HAP-1 (cell line): ENCODE measurements at regions not wholly inside any gene's neighbourhood (a gene's known extent, or its start where the extent isn't known, plus 50 kb on each side); places are given as distances from the start of the nearest gene placed in this dataset.

Source experiments
- DNase-seq, 2 experiments: peaks; one replicate each; pipeline ENCODE4 v3.0.0-alpha.2; 2016 to 2020; ENCODE audit warnings: low spot score in 2 of 2
- H3K27me3 ChIP-seq: fragments of 250-450 bp; sonication (Bioruptor Pico); 2 replicates; pipeline ENCODE4 v1.5.1; 2020; ENCODE audit warnings: low read depth, mild to moderate bottlenecking, moderate library complexity
- H3K36me3 ChIP-seq: fragments of 250-450 bp; sonication (Bioruptor Pico); replicated peaks from 2 replicates; pipeline ENCODE4 v1.5.1; 2020; ENCODE audit warnings: mild to moderate bottlenecking
- H3K4me1 ChIP-seq: fragments of 250-450 bp; sonication (Bioruptor Pico); 2 replicates; pipeline ENCODE4 v1.5.1; 2020; ENCODE audit warnings: mild to moderate bottlenecking
- H3K4me3 ChIP-seq: fragments of 250-450 bp; sonication (Bioruptor Pico); 2 replicates; pipeline ENCODE4 v1.5.1; 2020; ENCODE audit warnings: mild to moderate bottlenecking, moderate library complexity
- H3K9me3 ChIP-seq: fragments of 250-450 bp; sonication (Bioruptor Pico); 2 replicates; pipeline ENCODE4 v1.5.1; 2020; ENCODE audit warnings: mild to moderate bottlenecking, moderate library complexity
- in situ Hi-C: fragments of 300-500 bp; cut with MboI; formaldehyde crosslinking; loops from 3 replicates; pipeline ENCODE4 v1.14.3; 2020; ENCODE audit warnings: low sequenced_read_pairs, inconsistent platforms, mixed read lengths

DNA sequence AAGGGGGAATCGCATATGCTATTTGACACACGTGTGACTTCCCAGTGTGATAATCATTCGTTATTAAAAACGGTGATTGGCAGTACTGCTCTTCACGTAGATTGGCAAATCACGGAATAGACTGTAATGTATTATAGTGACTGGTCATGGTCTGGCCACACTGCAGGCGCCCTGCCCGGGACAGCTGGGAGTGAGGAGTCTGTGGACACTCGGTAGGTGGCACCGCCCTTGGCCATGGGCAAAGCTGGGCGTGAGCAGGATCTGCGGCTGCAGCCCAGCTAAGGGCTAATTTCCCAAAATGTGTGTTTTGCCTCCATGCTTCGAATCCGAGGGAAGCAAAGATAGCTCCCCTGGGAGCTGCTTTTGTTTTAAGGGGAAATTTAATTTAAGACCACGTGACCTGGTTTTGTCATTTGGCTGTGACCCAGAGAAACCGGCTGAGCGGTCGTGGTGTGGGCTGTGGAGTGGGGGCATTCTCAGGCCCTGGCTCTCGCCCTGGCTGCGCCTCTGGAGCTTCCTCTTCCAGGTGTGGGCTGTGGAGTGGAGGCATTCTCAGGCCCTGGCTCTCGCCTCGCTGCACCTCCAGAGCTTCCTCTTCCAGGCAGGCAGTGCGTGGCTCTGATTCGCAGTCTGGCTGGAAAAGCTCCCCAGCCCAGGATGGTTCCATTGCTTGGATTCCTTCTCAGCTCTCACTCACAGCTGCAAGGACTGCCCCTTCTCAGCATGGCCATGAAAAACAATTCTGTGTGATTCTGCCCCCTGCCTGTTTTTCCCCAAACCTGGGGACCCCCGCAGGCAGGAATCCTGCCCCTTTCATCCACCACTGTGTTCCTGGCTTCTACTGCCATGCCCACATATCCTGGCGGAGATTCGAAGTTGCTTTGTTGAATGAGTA, 131.1 kb downstream of the OLFM1 start:
- no peaks in the 10 kb centered on the region for H3K36me3 ChIP-seq
- H3K4me1 ChIP-seq: no peaks in the 10 kb centered on the region
- no peak overlapping the region for H3K4me3 ChIP-seq
- H3K9me3 ChIP-seq: no peaks in the 10 kb centered on the region
- H3K27me3 ChIP-seq: no peaks in the 10 kb centered on the region
- in situ Hi-C loops: no loop called here
- DNase-seq: no peak

DNA sequence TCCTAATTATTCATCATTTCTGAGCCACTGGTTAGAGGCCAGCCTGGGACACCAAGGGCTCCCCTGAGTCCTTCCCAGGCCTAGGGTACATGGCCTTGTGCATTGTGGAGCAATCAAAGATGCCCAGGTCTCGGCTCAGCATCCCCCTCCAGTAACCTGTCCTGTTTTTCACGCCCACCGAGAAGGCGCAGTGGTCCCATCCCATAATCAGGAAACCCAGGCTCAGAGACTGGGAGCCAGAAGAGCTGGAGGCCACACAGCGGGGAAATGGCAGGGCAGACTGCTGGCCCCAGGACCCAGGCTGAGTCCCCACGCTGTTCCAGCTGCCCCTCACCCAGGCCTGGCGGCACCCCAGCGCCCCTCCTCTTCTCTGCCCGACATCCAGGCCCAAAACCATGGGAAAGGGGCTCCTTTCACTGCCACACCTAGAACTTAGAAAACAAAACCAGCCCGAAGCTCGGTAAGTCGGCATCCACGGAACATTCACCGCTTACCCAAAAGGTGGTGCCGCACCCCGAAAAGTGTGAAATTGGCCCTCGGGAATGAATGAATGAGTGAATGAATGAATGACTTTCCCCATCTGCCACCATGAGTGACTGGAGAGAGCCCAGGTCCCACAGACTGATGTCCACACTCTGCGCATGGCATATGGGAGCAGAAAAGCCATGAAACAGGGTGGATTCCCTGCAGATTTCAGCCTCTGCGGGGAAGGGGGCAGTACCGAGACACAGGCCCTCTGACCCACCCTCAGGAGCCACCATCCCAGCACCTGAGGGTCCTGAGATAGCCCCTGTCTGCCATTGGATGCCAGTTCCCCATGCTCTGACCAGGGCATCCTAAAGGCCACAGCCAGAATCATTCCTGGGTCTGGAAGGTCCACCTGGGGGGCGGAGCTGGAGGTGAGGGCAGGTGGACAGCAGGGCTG, 132.5 kb downstream of the OLFM1 start:
- Histone ChIP-seq H3K27me3 (no peaks in the 10 kb centered on the region), H3K36me3 (no peaks in the 10 kb centered on the region), H3K9me3 (no peaks in the 10 kb centered on the region), H3K4me3 (no peak overlapping the region), H3K4me1 (no peaks in the 10 kb centered on the region)
- DNase-seq: no peak
- in situ Hi-C loops: no loop called here

DNA sequence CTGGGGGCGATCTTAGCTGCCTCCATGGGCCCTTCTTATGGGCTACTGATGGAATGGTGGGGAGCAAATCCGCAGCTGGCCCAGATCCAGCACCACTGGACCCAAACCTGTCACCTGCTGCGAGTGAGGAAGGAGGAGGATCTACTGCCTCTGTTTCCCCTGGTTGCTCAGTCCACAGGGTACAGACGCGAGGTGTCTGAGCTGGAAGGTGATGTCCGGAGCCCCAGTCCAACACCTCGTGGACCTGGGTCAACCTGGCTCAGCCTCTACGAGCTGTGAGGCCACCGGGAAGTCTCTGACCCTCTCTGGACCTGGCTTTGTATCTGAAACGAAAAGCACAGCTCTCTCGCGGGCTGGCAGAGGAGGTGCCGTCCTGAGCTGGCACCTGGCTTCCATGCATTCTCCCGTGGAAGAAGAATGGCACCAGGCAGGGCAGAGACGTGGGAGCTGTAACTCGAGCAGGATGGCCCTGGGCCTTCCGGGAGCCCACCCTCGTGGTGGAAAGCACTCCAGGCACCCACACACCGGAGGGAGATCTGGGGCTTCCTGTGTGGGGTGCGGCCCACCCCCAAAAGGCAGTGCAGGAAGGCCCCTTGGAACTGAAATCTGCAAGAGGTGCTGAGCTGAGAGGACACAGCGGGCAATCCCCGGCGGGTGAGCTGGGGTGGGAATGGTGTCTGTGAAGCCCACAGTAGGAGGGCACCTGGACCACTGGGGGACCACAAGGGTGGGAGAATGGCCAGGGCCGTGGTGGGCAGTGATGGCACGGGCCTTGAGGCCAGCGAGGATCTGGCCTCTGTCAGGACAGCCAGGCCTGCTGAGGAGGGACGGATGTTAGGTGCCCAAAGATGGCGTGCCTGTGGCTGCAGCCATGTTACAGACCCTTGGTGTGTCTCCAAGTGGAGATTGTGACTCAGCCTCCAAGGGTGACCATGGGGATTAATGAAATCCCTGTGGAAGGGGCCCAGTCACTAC, 133.4 kb downstream of the OLFM1 start:
- in situ Hi-C loops: no loop called here
- H3K4me1 ChIP-seq: no peaks in the 10 kb centered on the region
- no peaks in the 10 kb centered on the region for H3K9me3 ChIP-seq
- H3K36me3 ChIP-seq: no peaks in the 10 kb centered on the region
- no peaks in the 10 kb centered on the region for H3K27me3 ChIP-seq
- no peak overlapping the region for H3K4me3 ChIP-seq
- DNase-seq: no peak

DNA sequence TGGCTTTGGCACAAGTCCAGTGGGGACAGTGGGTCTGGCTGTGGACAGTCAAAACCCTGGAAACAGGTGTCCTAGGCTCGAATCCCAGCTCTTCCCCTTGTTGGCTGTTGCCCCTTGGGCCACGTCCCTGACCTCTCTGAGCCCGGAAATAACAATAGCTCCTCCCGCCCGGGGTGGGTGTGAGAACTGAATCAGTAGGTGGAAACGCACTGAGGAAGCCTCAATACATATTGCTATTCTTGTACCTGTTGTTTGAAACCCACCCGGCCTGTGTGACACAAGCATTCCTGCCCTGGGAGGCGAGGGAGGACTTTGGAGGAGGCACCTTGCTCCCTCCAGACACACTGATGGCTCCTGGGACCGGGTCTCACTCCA, 134.1 kb downstream of the OLFM1 start:
- no peak for DNase-seq
- in situ Hi-C loops: no loop called here
- no peaks in the 10 kb centered on the region for H3K9me3 ChIP-seq
- no peaks in the 10 kb centered on the region for H3K36me3 ChIP-seq
- no peak overlapping the region for H3K4me3 ChIP-seq
- H3K27me3 ChIP-seq: no peaks in the 10 kb centered on the region
- no peaks in the 10 kb centered on the region for H3K4me1 ChIP-seq

DNA sequence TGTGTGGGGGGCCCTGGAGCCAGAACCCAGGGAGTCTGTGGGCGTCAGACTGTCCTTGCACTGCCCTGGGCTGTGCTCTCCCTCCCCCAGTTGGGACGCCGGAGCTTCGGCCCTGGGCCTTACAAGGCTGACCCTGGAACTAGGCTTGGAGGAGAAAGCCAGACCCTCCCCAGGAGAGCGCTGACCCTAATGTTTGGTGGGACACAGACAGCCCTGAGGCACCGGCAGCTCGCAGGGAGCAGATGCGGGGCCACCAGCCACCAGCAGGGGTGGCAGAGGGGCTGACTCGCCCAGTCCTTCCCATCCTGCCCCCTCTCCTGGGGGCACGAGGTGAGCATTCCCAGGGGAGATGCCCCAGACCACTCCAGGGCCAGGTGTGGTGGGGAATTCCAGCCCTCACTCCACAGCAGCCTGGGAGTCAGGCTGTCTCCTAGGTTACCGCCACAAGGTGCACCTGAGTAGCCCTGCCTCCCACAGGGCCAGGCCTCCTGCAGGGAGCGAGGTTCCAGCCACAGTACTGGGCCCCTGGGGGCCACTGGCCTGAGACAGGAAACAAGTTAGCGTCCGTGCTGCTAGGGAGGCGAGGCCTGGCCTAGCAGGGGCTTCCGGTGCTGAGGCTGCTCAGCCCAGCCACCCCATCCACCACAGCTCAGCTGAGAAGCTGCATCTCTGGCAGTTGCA, 134.6 kb downstream of the OLFM1 start:
- in situ Hi-C loops: no loop called here
- Histone ChIP-seq H3K36me3 (no peaks in the 10 kb centered on the region), H3K27me3 (no peaks in the 10 kb centered on the region), H3K4me1 (no peaks in the 10 kb centered on the region), H3K4me3 (no peak overlapping the region), H3K9me3 (no peaks in the 10 kb centered on the region)
- DNase-seq: no peak

DNA sequence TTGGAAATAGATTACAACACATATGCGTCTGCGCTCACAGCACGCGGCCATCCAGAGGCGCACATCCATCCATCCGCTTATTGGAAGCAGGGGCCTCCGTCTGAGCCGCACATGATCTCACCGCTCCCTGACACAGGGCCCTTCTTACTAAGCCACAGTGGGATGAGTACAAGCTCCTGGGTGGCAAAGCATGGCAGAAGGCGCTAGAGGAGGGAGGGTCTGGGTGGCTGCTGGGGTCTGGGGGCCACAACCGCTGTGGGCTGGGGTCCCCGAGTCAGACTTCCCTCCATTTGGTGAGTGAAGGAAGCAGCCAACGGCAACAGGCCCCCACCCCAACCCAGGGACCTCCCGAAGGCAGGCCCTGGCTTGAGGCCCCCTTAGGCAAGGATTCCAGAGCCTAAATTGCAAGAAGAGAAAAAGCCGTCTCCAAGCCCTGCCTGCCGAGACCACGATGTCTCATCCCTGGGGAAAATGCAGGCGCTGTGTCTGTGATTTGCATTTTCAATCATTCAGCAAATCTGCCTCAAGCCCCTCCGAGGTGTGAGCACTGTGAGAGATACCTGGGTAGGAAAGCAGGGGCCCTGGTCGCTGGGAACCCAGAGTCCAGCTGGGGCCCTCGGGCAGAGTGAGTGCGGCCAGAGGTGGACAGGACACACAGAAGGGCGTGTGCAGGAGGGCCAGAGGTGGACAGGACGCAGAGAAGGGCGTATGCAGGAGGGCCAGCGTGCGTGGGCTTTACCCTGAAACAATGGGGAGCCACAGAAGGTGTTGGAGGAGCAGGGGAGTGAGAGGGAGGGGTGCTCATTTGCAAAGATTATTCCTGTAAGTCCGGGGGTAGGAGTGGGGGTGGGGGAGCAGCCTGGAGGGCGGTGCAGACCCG, 135.7 kb downstream of the OLFM1 start:
- H3K27me3 ChIP-seq: no peaks in the 10 kb centered on the region
- no peaks in the 10 kb centered on the region for H3K9me3 ChIP-seq
- no peak overlapping the region for H3K4me3 ChIP-seq
- H3K4me1 ChIP-seq: no peaks in the 10 kb centered on the region
- no peak for DNase-seq
- in situ Hi-C loops: no loop called here
- no peaks in the 10 kb centered on the region for H3K36me3 ChIP-seq

DNA sequence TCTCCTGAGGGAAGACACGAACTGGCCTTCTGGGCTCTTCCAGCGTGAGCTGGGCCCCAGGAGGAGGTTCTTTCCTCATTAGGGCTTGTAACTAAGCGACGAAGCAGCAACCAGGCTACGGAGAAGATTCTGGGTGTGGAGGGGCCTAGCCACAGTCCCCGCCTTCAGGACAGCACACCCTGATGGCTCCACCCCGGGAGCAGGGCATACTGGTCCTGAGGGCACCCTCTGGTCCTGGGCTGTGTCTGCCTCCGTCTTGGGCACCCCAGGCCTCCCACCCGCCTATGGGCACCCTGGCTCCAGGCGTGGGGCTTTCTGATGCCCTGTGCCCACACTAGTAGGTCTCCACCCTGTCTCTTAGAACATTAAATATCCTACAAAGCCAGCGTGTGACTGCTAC, 136.4 kb downstream of the OLFM1 start:
- H3K4me3 ChIP-seq: no peak overlapping the region
- H3K27me3 ChIP-seq: no peaks in the 10 kb centered on the region
- no peaks in the 10 kb centered on the region for H3K9me3 ChIP-seq
- no peaks in the 10 kb centered on the region for H3K36me3 ChIP-seq
- in situ Hi-C loops: no loop called here
- no peaks in the 10 kb centered on the region for H3K4me1 ChIP-seq
- DNase-seq: no peak

DNA sequence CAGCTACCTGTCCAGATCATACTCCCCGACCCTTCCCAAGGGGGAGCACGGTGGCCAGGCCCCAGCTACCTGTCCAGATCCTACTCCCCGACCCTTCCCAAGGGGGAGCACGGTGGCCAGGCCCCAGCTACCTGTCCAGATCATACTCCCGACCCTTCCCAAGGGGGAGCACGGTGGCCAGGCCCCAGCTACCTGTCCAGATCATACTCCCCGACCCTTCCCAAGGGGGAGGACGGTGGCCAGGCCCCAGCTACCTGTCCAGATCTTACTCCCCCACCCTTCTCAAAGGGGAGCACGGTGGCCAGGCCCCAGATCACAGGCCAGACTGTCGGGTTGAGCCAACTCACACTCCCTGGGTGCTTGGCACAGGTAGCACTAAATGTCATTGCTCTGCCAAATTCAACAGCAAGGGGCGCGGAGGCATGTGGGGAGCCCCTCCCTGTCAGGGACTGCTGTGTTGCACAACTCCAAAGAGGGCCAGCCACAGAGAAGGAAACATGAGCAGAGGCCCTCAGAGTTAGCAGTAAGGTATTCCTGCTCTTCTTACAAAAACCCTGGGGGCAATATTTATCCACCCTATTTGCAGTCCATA, 136.9 kb downstream of the OLFM1 start:
- no peaks in the 10 kb centered on the region for H3K4me1 ChIP-seq
- DNase-seq: no peak
- in situ Hi-C loops: no loop called here
- H3K27me3 ChIP-seq: no peaks in the 10 kb centered on the region
- no peak overlapping the region for H3K4me3 ChIP-seq
- no peaks in the 10 kb centered on the region for H3K9me3 ChIP-seq
- H3K36me3 ChIP-seq: no peaks in the 10 kb centered on the region

DNA sequence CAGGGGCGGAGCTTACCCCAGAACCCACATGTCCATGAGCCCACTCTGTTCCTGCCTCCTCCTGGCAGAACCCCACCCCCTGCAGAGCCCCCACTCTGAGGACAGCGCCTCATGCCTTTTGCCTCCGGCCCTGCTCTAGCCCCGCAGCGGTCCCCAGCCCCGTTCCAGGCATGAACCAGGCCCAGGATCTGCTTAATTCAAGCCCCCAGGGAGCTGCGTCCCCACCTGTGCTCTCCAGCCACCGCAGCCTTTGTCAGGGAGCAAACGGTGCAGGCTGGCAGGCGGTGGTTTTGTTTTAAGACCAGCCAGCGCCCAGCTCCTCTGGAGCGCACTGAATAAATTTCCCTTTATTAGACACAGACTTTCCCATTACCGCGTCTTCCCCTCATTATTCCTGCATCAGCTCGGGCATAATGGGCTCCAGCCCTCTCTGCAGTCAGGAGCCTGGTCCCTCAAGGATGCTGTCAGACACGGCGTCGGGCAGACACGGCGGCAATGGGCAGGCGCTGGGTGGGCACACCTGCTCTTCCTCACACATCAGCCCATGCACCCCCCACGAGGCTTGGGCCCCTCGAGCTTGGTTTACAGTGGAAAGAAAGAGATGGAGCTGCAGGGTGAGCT, 137.6 kb downstream of the OLFM1 start:
- no peaks in the 10 kb centered on the region for H3K36me3 ChIP-seq
- no peak overlapping the region for H3K4me3 ChIP-seq
- no peak for DNase-seq
- H3K27me3 ChIP-seq: no peaks in the 10 kb centered on the region
- in situ Hi-C loops: no loop called here
- H3K9me3 ChIP-seq: no peaks in the 10 kb centered on the region
- H3K4me1 ChIP-seq: no peaks in the 10 kb centered on the region

DNA sequence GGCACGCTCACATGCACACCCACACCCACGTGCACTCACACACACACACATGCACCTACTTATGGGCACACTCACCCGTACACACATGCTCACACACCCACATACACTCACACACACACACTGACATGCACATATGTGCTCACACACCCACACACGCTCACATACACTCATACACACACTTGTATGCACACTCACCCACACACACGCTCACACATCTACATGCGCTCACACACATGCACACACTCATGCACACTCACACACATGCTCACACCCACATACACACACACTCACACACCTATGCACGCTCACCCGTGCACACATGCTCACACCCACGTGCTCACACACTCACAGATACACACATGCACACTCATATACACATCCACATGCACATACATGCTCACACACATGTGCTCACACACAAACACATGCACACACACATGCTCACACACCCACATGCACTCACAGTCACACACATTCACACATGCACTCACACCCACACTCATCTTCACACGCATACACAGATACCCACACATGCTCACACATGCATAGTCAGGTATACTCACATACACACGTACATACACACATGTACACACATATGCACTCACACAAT, 138.3 kb downstream of the OLFM1 start:
- Histone ChIP-seq H3K27me3 (no peaks in the 10 kb centered on the region), H3K9me3 (no peaks in the 10 kb centered on the region; the same call in 1 of the 2 replicates), H3K4me1 (no peaks in the 10 kb centered on the region), H3K4me3 (no peak overlapping the region), H3K36me3 (no peaks in the 10 kb centered on the region)
- in situ Hi-C loops: no loop called here
- DNase-seq: no peak

DNA sequence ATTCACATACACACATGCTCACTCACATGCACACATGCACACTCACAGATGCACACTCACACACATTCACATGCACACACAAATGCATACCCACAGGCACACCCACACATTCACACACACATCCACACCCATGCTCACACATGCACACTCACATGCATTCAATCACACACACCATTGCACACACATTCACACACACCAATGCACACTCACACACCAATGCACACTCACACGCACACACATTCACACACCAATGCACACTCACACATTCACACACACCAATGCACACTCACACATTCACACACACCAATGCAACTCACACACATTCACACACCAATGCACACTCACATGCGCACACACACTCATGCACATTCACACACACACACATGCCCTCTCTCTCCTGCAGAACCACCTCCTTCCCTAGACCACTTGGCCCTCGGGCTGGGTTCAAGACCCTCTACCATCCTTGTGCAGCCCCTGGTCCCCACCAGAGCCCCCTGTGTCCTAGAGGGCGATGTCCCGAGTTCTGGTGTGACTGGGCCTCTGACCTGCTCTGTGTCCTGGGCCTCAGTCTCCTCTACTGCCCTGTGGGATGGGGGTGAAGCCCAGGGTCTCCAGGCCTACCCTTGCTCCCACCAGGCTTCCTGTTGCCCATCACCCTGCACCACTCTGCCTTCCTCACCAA, 139.0 kb downstream of the OLFM1 start:
- H3K9me3 ChIP-seq: no peaks in the 10 kb centered on the region; the same call in 1 of the 2 replicates
- no peaks in the 10 kb centered on the region for H3K27me3 ChIP-seq
- no peaks in the 10 kb centered on the region for H3K36me3 ChIP-seq
- in situ Hi-C loops: no loop called here
- no peak overlapping the region for H3K4me3 ChIP-seq
- DNase-seq: no peak
- no peaks in the 10 kb centered on the region for H3K4me1 ChIP-seq
